ENCODE measurements at regions not wholly inside any gene's neighbourhood (a gene's known extent, or its start where the extent isn't known, plus 50 kb on each side); places are given as distances from the start of the nearest gene placed in this dataset.
"Not testable (repeated sequence)": the region's sequence is repeated elsewhere in the genome, so short reads cannot be mapped to it uniquely, and the experiment has no call there.

GRCh38 chr5:63894690-63895089 is 67.6 kb downstream of the HTR1A start:
- DNase-seq = no peak

- no peak for DNase-seq
Observed at GRCh38 chr5:63878788-63879187, 83.5 kb downstream of the HTR1A start.

- DNase-seq = no peak
Observed at GRCh38 chr5:63877961-63878360, 84.3 kb downstream of the HTR1A start.

GRCh38 chr5:63860379-63860778 is 101.9 kb downstream of the HTR1A start:
- DNase-seq = no peak

- DNase-seq = no peak
Observed at GRCh38 chr5:63854076-63854475, 108.2 kb downstream of the HTR1A start.

- DNase-seq = no peak
Observed at GRCh38 chr5:63843190-63843589, 119.1 kb downstream of the HTR1A start.

GRCh38 chr5:63837437-63837836 is 124.8 kb downstream of the HTR1A start:
- DNase-seq = no peak

GRCh38 chr5:63831381-63831780 is 130.9 kb downstream of the HTR1A start:
- no peak for DNase-seq

GRCh38 chr5:63825984-63826383 is 136.3 kb downstream of the HTR1A start:
- no peak for DNase-seq

- no peak for DNase-seq
Observed at GRCh38 chr5:63823583-63823982, 138.7 kb downstream of the HTR1A start.

- DNase-seq = no peak
Observed at GRCh38 chr5:63822614-63823013, 139.6 kb downstream of the HTR1A start.

GRCh38 chr5:63820577-63820976 is 141.7 kb downstream of the HTR1A start:
- no peak for DNase-seq

- DNase-seq = no peak
Observed at GRCh38 chr5:63812693-63813092, 149.6 kb downstream of the HTR1A start.

- DNase-seq = no peak
Observed at GRCh38 chr5:63811961-63812360, 150.3 kb downstream of the HTR1A start.

- DNase-seq = no peak
Observed at GRCh38 chr5:63811286-63811685, 151.0 kb downstream of the HTR1A start.

GRCh38 chr5:63805151-63805550 is 157.1 kb downstream of the HTR1A start:
- DNase-seq = no peak

GRCh38 chr5:63803165-63803564 is 159.1 kb downstream of the HTR1A start:
- no peak for DNase-seq

- DNase-seq = no peak
Observed at GRCh38 chr5:63794979-63795378, 167.3 kb downstream of the HTR1A start.

- DNase-seq = no peak
Observed at GRCh38 chr5:63794296-63794695, 167.9 kb downstream of the HTR1A start.

- DNase-seq = no peak
Observed at GRCh38 chr5:63774939-63775338, 187.3 kb downstream of the HTR1A start.

GRCh38 chr5:63768221-63768620 is 194.0 kb downstream of the HTR1A start:
- no peak for DNase-seq

- no peak for DNase-seq
Observed at GRCh38 chr5:63760965-63761364, 201.3 kb downstream of the HTR1A start.

- no peak for DNase-seq
Observed at GRCh38 chr5:63743096-63743798, 219.0 kb downstream of the HTR1A start.

- not testable (repeated sequence) for DNase-seq
Observed at GRCh38 chr5:63732880-63733279, 229.4 kb downstream of the HTR1A start.

- no peak for DNase-seq
Observed at GRCh38 chr5:63727583-63727982, 234.7 kb downstream of the HTR1A start.
